HEK293 (cell line): ENCODE measurements at regions not wholly inside any gene's neighbourhood (a gene's known extent, or its start where the extent isn't known, plus 50 kb on each side); places are given as distances from the start of the nearest gene placed in this dataset.
"Not testable (repeated sequence)": the region's sequence is repeated elsewhere in the genome, so short reads cannot be mapped to it uniquely, and the experiment has no call there.

Source experiments
- CTCF ChIA-PET: fragments of 350-600 bp; formaldehyde crosslinking; extraction: SDS; loops from one replicate; lab custom pipeline; 2021; ENCODE audit warnings: antibody characterized with exemption; lab: Yijun Ruan, JAX
- POLR2A ChIA-PET: fragments of 300-600 bp; formaldehyde crosslinking; extraction: SDS; loops from one replicate; lab custom pipeline; 2020; ENCODE audit warnings: antibody characterized with exemption, inconsistent platforms; lab: Yijun Ruan, JAX
- H3K27ac ChIP-seq: fragments of 200-500 bp; sonication (Bioruptor generic); 2 replicates; pipeline ENCODE4 v1.5.1; 2014; ENCODE audit warnings: low read depth, low read length, control low read depth, inconsistent platforms; ENCODE audit errors: extremely low read depth
- H3K36me3 ChIP-seq, 2 experiments: fragments of 200-500 bp in 1 of 2; sonication (Bioruptor generic) in 1 of 2; 1 replicate in 1 of 2; 2 replicates in 1 of 2; pipeline ENCODE4 v1.5.1; 2014 to 2017; ENCODE audit warnings: inconsistent platforms in 2 of 2, low read length in 2 of 2; ENCODE audit not compliant: control insufficient read depth in 2 of 2, insufficient read depth in 1 of 2
- H3K4me1 ChIP-seq: fragments of 200-500 bp; sonication (Bioruptor generic); 2 replicates; pipeline ENCODE4 v1.5.1; 2014; ENCODE audit warnings: mild to moderate bottlenecking, low read length, inconsistent platforms; ENCODE audit not compliant: control insufficient read depth, insufficient read depth
- H3K4me3 ChIP-seq: 2 replicates; pipeline ENCODE4 v1.5.1; 2011; ENCODE audit warnings: low read depth, mild to moderate bottlenecking, control low read depth, low read length, moderate library complexity
- H3K9me3 ChIP-seq: fragments of 200-500 bp; sonication (Bioruptor generic); 2 replicates; pipeline ENCODE4 v1.5.1; 2014; ENCODE audit warnings: low read depth, low read length, inconsistent platforms; ENCODE audit not compliant: control insufficient read depth, insufficient read depth
- GFI1B ChIP-seq: fragments of 450-650 bp; formaldehyde crosslinking; IDR thresholded peaks from 2 replicates; pipeline ENCODE4 v1.5.1; 2016; ENCODE audit warnings: missing biosample characterization, missing genetic modification characterization
- GLI2 ChIP-seq: fragments of 450-650 bp; formaldehyde crosslinking; IDR thresholded peaks from 2 replicates; pipeline ENCODE4; 2017; ENCODE audit warnings: missing biosample characterization, missing genetic modification characterization, low read depth, borderline replicate concordance
- HOXC10 ChIP-seq: sonication (generic); formaldehyde crosslinking; IDR thresholded peaks from 2 replicates; pipeline ENCODE4 v1.8.1; 2023; ENCODE audit warnings: mild to moderate bottlenecking, missing genetic modification reagents
- KLF10 ChIP-seq: fragments of 450-650 bp; IDR thresholded peaks from 2 replicates; pipeline ENCODE4 v1.5.1; 2018; ENCODE audit warnings: missing biosample characterization, mild to moderate bottlenecking, missing genetic modification characterization
- SCRT2 ChIP-seq: fragments of 450-650 bp; formaldehyde crosslinking; IDR thresholded peaks from 2 replicates; pipeline ENCODE4 v1.5.1; 2016; ENCODE audit warnings: missing biosample characterization, missing genetic modification characterization
- SETDB1 ChIP-seq: IDR thresholded peaks from one replicate; pipeline ENCODE4 v1.6.1; 2017; ENCODE audit warnings: mild to moderate bottlenecking, low read length, moderate library complexity, mixed read lengths; ENCODE audit not compliant: insufficient read length
- SP2 ChIP-seq: fragments of 450-650 bp; formaldehyde crosslinking; IDR thresholded peaks from 2 replicates; pipeline ENCODE4 v1.5.1; 2016; ENCODE audit warnings: missing biosample characterization, missing genetic modification characterization
- TRIM28 ChIP-seq: IDR thresholded peaks from 2 replicates; pipeline ENCODE4 v1.6.1; 2011; ENCODE audit warnings: low read length, control low read depth, borderline replicate concordance
- ZBTB1 ChIP-seq: fragments of 450-650 bp; formaldehyde crosslinking; IDR thresholded peaks from 2 replicates; pipeline ENCODE4 v1.5.1; 2016; ENCODE audit warnings: missing biosample characterization, missing genetic modification characterization
- ZBTB11 ChIP-seq: fragments of 450-650 bp; formaldehyde crosslinking; conservative IDR thresholded peaks from 2 replicates; pipeline ENCODE4 v1.5.1; 2016; ENCODE audit warnings: low read depth, missing biosample characterization, missing genetic modification characterization
- ZBTB6 ChIP-seq: fragments of 450-650 bp; formaldehyde crosslinking; IDR thresholded peaks from 2 replicates; pipeline ENCODE4 v1.5.1; 2017; ENCODE audit warnings: missing biosample characterization, missing genetic modification characterization
- ZNF114 ChIP-seq: fragments of 450-650 bp; formaldehyde crosslinking; IDR thresholded peaks from 2 replicates; pipeline ENCODE4 v1.5.0; 2017; ENCODE audit warnings: missing biosample characterization, missing genetic modification characterization
- ZNF146 ChIP-seq: fragments of 450-650 bp; formaldehyde crosslinking; IDR thresholded peaks from 2 replicates; pipeline ENCODE4 v1.5.1; 2016; ENCODE audit warnings: missing biosample characterization, missing genetic modification characterization
- ZNF157 ChIP-seq: fragments of 450-650 bp; formaldehyde crosslinking; IDR thresholded peaks from 2 replicates; pipeline ENCODE4 v1.5.1; 2016; ENCODE audit warnings: missing biosample characterization, missing genetic modification characterization
- ZNF169 ChIP-seq: fragments of 450-650 bp; formaldehyde crosslinking; IDR thresholded peaks from 2 replicates; pipeline ENCODE4 v1.5.1; 2016; ENCODE audit warnings: missing biosample characterization, missing genetic modification characterization
- ZNF175 ChIP-seq: fragments of 450-650 bp; formaldehyde crosslinking; IDR thresholded peaks from 2 replicates; pipeline ENCODE4 v1.5.1; 2016; ENCODE audit warnings: missing biosample characterization, missing genetic modification characterization
- ZNF221 ChIP-seq: fragments of 450-650 bp; formaldehyde crosslinking; IDR thresholded peaks from 2 replicates; pipeline ENCODE4 v1.5.1; 2017; ENCODE audit warnings: missing biosample characterization, missing genetic modification characterization, borderline replicate concordance
- ZNF521 ChIP-seq: fragments of 450-650 bp; formaldehyde crosslinking; IDR thresholded peaks from 2 replicates; pipeline ENCODE4 v1.5.1; 2017; ENCODE audit warnings: missing biosample characterization, mild to moderate bottlenecking, missing genetic modification characterization
- ZNF549 ChIP-seq: fragments of 450-650 bp; IDR thresholded peaks from 2 replicates; pipeline ENCODE4 v1.5.1; 2018; ENCODE audit warnings: missing biosample characterization, missing genetic modification characterization, mild to moderate bottlenecking, inconsistent platforms, moderate library complexity
- ZNF561 ChIP-seq: fragments of 450-650 bp; IDR thresholded peaks from 2 replicates; pipeline ENCODE4 v1.5.1; 2018; ENCODE audit warnings: missing biosample characterization, missing genetic modification characterization, borderline replicate concordance
- ZNF580 ChIP-seq: fragments of 450-650 bp; formaldehyde crosslinking; IDR thresholded peaks from 2 replicates; pipeline ENCODE4 v1.5.1; 2016; ENCODE audit warnings: missing biosample characterization, missing genetic modification characterization
- ZNF747 ChIP-seq: fragments of 450-650 bp; formaldehyde crosslinking; IDR thresholded peaks from 2 replicates; pipeline ENCODE4 v1.5.1; 2016; ENCODE audit warnings: missing biosample characterization, missing genetic modification characterization
- ZNF843 ChIP-seq: fragments of 450-650 bp; formaldehyde crosslinking; IDR thresholded peaks from 2 replicates; pipeline ENCODE4 v1.5.1; 2016; ENCODE audit warnings: missing biosample characterization, missing genetic modification characterization
- TF ChIP-seq, protein P1 (sequence below): fragments of 450-650 bp; formaldehyde crosslinking; IDR thresholded peaks from 2 replicates; pipeline ENCODE4 v1.5.1; 2016; ENCODE audit warnings: missing biosample characterization, missing genetic modification characterization

DNA sequence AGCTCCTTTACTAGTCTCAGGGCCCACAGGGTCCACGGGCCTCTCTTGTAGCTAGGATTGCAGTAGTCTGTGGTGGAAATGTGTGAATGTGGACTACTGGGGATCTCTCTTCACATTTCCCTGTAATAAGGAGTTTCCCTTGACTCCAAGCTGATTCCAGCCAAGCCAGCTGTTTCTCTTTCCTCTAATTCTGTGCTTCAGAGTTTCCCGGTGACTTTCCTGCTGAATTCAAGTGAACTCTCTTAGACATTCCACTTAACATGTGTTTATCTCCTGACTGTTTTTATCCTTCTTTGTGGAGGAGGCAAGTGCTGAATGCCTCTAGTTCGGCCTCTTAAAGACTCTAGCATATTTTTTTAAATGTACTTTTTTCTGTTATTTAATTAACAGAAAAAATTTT is 354.0 kb upstream of the RGS18 start:
- Histone ChIP-seq H3K4me3 (no peak overlapping the region), H3K27ac (no peak overlapping the region)
- CTCF ChIA-PET = no interaction called here

GRCh38 chr1:191813593-191813992 is 344.7 kb upstream of the RGS18 start:
- H3K27ac ChIP-seq, H3K4me1 ChIP-seq, H3K36me3 ChIP-seq, POLR2A ChIA-PET, H3K9me3 ChIP-seq, CTCF ChIA-PET, H3K4me3 ChIP-seq: not testable (repeated sequence)
- peak; percentile 96 for TF ChIP-seq SETDB1
- TF ChIP-seq TRIM28 = peak; percentile 96; the same call in 1 of the 2 replicates

More for the DNA sequence above, 354.0 kb upstream of the RGS18 start:
- Histone ChIP-seq H3K36me3 (no peaks in the 10 kb centered on the region), H3K4me1 (no peaks in the 10 kb centered on the region), H3K9me3 (no peaks in the 10 kb centered on the region)
- TF ChIP-seq ZNF521 (tag by site-specific recombination) (no peak), ZNF169 (no peak), ZNF157 (no peak), GFI1B (tag by site-specific recombination) (no peak), ZNF221 (tag by site-specific recombination) (no peak), ZNF747 (tag by site-specific recombination) (no peak), HOXC10 (CRISPR knock-in tag) (no peak), ZNF580 (tag by site-specific recombination) (no peak), ZBTB11 (tag by site-specific recombination) (no peak), ZNF114 (tag by site-specific recombination) (no peak), ZNF549 (no peak), SP2 (tag by site-specific recombination) (no peak), ZBTB1 (tag by site-specific recombination) (no peak), SCRT2 (tag by site-specific recombination) (no peak), KLF10 (tag by site-specific recombination) (no peak), ZNF146 (tag by site-specific recombination) (no peak)
- POLR2A ChIA-PET = no interaction called here

- TF ChIP-seq ZNF843 (tag by site-specific recombination) (no peak), ZNF561 (tag by site-specific recombination) (no peak), KLF10 (tag by site-specific recombination) (no peak), ZBTB6 (tag by site-specific recombination) (no peak), GLI2 (tag by site-specific recombination) (no peak), ZNF175 (tag by site-specific recombination) (no peak)
- TF ChIP-seq, protein P1, sequence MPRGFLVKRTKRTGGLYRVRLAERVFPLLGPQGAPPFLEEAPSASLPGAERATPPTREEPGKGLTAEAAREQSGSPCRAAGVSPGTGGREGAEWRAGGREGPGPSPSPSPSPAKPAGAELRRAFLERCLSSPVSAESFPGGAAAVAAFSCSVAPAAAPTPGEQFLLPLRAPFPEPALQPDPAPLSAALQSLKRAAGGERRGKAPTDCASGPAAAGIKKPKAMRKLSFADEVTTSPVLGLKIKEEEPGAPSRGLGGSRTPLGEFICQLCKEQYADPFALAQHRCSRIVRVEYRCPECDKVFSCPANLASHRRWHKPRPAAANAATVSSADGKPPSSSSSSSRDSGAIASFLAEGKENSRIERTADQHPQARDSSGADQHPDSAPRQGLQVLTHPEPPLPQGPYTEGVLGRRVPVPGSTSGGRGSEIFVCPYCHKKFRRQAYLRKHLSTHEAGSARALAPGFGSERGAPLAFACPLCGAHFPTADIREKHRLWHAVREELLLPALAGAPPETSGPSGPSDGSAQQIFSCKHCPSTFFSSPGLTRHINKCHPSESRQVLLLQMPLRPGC (tag by site-specific recombination) = no peak
- H3K9me3 ChIP-seq = no peaks in the 10 kb centered on the region
- no peaks in the 10 kb centered on the region for H3K36me3 ChIP-seq
- ChIA-PET CTCF (no interaction called here), POLR2A (no interaction called here)
- no peaks in the 10 kb centered on the region for H3K4me1 ChIP-seq
- no peak overlapping the region for H3K27ac ChIP-seq
- no peak overlapping the region for H3K4me3 ChIP-seq
These were observed 340.1 kb upstream of the RGS18 start for GRCh38 chr1:191818198-191818597.
